Keratinocyte (primary cell): ENCODE measurements at regions not wholly inside any gene's neighbourhood (a gene's known extent, or its start where the extent isn't known, plus 50 kb on each side); places are given as distances from the start of the nearest gene placed in this dataset.

Experiments used
- CTCF ChIP-seq, 3 experiments: IDR thresholded peaks in 1 of 3; conservative IDR thresholded peaks in 1 of 3; optimal IDR thresholded peaks in 1 of 3; 2 replicates in 2 of 3; 3 replicates in 1 of 3; pipeline versions ENCODE3 to v1.5.1; 2011; ENCODE audit warnings: low read length in 3 of 3, mild to moderate bottlenecking in 3 of 3, moderate library complexity in 2 of 3, control low read depth in 1 of 3, inconsistent platforms in 1 of 3; ENCODE audit not compliant: insufficient read depth in 2 of 3; ENCODE audit errors: extremely low read depth in 1 of 3
- EZH2 ChIP-seq: IDR thresholded peaks from one replicate; pipeline ENCODE4 v1.6.1; 2012; ENCODE audit warnings: inconsistent platforms, mild to moderate bottlenecking, low read length, moderate library complexity

GRCh38 chr4:10181745-10182445 lies 65.3 kb upstream of the WDR1 start:
- no peak for TF ChIP-seq EZH2
- no peak for TF ChIP-seq CTCF (optimal IDR thresholded peaks at IDR 0.05 in 1 of 3, IDR thresholded peaks at IDR 0.05 in 1 of 3, conservative IDR thresholded peaks at IDR 0.05 in 1 of 3; ENCODE audit: extremely low read depth in 1 of 3, insufficient read depth in 2 of 3, low read length in 3 of 3)
